ENCODE measurements at regions not wholly inside any gene's neighbourhood (a gene's known extent, or its start where the extent isn't known, plus 50 kb on each side); places are given as distances from the start of the nearest gene placed in this dataset.

GRCh38 chr12:25005376-25005775 lies 56.5 kb upstream of the BCAT1 start:
- H3K27me3 ChIP-seq (ENCODE audit: control insufficient read depth, insufficient read depth, low read length) = no peaks in the 10 kb centered on the region
- Mint-ChIP-seq H3K27me3 (peaks cover 27% of the 10 kb centered on the region), H3K36me3 (no peaks in the 10 kb centered on the region), H3K4me1 (peaks cover 0 to 2% (median under 1%) of the 10 kb centered on the region in 4 donors), H3K9me3 (no peaks in the 10 kb centered on the region), H3K27ac (no peak overlapping the region), H3K4me3 (no peak overlapping the region)
- H3K4me1 ChIP-seq (ENCODE audit: control insufficient read depth, insufficient read depth, low read length, poor library complexity, severe bottlenecking) = no peaks in the 10 kb centered on the region
- no peak overlapping the region for H3K4me3 ChIP-seq (ENCODE audit: low read depth, low read length)
- H3K9me3 ChIP-seq (ENCODE audit: control insufficient read depth in 2 of 2, low read length in 2 of 2) = no peaks in the 10 kb centered on the region
- H3K36me3 ChIP-seq (ENCODE audit: control insufficient read depth, insufficient read depth, low read length) = no peaks in the 10 kb centered on the region
- ATAC-seq (ENCODE audit: low read depth in 2 of 2) (no peak), DNase-seq (no peak)
- H3K27ac ChIP-seq (ENCODE audit: insufficient read depth, low read length, poor library complexity, severe bottlenecking) = no peak overlapping the region

- Histone ChIP-seq H3K9me3 (ENCODE audit: control insufficient read depth in 2 of 2, low read length in 2 of 2) (no peaks in the 10 kb centered on the region), H3K4me1 (ENCODE audit: control insufficient read depth, insufficient read depth, low read length, poor library complexity, severe bottlenecking) (no peaks in the 10 kb centered on the region), H3K36me3 (ENCODE audit: control insufficient read depth, insufficient read depth, low read length) (no peaks in the 10 kb centered on the region), H3K27ac (ENCODE audit: insufficient read depth, low read length, poor library complexity, severe bottlenecking) (no peak overlapping the region), H3K4me3 (ENCODE audit: low read depth, low read length) (no peak overlapping the region), H3K27me3 (ENCODE audit: control insufficient read depth, insufficient read depth, low read length) (no peaks in the 10 kb centered on the region)
- ATAC-seq (ENCODE audit: low read depth in 2 of 2) (no peak), DNase-seq (no peak)
- Mint-ChIP-seq H3K27ac (no peak overlapping the region), H3K4me1 (peaks cover 0 to 2% (median under 1%) of the 10 kb centered on the region in 4 donors), H3K36me3 (no peaks in the 10 kb centered on the region), H3K9me3 (no peaks in the 10 kb centered on the region), H3K27me3 (peaks cover 27% of the 10 kb centered on the region), H3K4me3 (no peak overlapping the region)
These were observed 55.5 kb upstream of the BCAT1 start for GRCh38 chr12:25004447-25004846.

- Mint-ChIP-seq H3K4me1 (peaks cover 5 to 20% (median 13%) of the 10 kb centered on the region in 4 donors), H3K27ac (no peak overlapping the region), H3K9me3 (no peaks in the 10 kb centered on the region), H3K27me3 (peaks cover 27% of the 10 kb centered on the region), H3K36me3 (no peaks in the 10 kb centered on the region), H3K4me3 (no peak overlapping the region)
- no peak for DNase-seq
- Histone ChIP-seq H3K27ac (ENCODE audit: insufficient read depth, low read length, poor library complexity, severe bottlenecking) (no peak overlapping the region), H3K9me3 (ENCODE audit: control insufficient read depth in 2 of 2, low read length in 2 of 2) (no peaks in the 10 kb centered on the region), H3K4me3 (ENCODE audit: low read depth, low read length) (no peak overlapping the region), H3K27me3 (ENCODE audit: control insufficient read depth, insufficient read depth, low read length) (no peaks in the 10 kb centered on the region), H3K4me1 (ENCODE audit: control insufficient read depth, insufficient read depth, low read length, poor library complexity, severe bottlenecking) (peaks cover 8% of the 10 kb centered on the region), H3K36me3 (ENCODE audit: control insufficient read depth, insufficient read depth, low read length) (no peaks in the 10 kb centered on the region)
- ATAC-seq (ENCODE audit: low read depth in 2 of 2) = no peak
These were observed 52.4 kb upstream of the BCAT1 start for GRCh38 chr12:25001311-25001710.
